ENCODE measurements at regions not wholly inside any gene's neighbourhood (a gene's known extent, or its start where the extent isn't known, plus 50 kb on each side); places are given as distances from the start of the nearest gene placed in this dataset.

DNA sequence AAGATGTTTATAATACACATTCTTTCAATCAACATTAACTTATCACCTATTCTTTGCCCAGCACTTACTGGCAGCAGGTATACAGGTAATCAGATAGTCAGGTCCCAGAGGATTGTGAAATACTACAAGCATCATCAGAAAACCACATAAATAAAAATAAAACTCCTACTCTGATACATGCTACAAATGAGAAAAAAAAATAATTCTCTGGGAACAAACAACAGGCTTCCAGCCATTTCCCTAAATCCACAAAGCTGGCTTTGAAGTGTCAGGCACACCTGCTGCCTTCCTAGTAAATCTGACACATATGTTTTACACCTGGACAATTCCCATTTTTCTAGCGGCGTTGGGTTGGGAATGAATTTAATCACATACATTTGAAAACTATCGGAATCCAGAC is 384.5 kb upstream of the CDH4 start:
- Mint-ChIP-seq H3K36me3 (ENCODE audit: low read depth, unreplicated experiment) (no peaks in the 10 kb centered on the region), H3K4me3 (ENCODE audit: unreplicated experiment) (no peak overlapping the region), H3K4me1 (ENCODE audit: low read depth, unreplicated experiment) (no peaks in the 10 kb centered on the region), H3K27me3 (ENCODE audit: low read depth, unreplicated experiment) (peaks cover 21% of the 10 kb centered on the region), H3K9me3 (ENCODE audit: unreplicated experiment) (no peaks in the 10 kb centered on the region), H3K27ac (ENCODE audit: unreplicated experiment) (no peak overlapping the region)
- no peak overlapping the region for H3K27ac ChIP-seq (ENCODE audit: low read depth, low read length)
- no peaks in the 10 kb centered on the region for H4K20me1 ChIP-seq (ENCODE audit: insufficient read depth, low read length)
- no peak overlapping the region for H3K9ac ChIP-seq (ENCODE audit: low read length)
- H2AFZ ChIP-seq (ENCODE audit: low read depth, low read length) = no peak overlapping the region
- H3K4me2 ChIP-seq (ENCODE audit: low read length) = no peak overlapping the region
- TF ChIP-seq, protein P1, sequence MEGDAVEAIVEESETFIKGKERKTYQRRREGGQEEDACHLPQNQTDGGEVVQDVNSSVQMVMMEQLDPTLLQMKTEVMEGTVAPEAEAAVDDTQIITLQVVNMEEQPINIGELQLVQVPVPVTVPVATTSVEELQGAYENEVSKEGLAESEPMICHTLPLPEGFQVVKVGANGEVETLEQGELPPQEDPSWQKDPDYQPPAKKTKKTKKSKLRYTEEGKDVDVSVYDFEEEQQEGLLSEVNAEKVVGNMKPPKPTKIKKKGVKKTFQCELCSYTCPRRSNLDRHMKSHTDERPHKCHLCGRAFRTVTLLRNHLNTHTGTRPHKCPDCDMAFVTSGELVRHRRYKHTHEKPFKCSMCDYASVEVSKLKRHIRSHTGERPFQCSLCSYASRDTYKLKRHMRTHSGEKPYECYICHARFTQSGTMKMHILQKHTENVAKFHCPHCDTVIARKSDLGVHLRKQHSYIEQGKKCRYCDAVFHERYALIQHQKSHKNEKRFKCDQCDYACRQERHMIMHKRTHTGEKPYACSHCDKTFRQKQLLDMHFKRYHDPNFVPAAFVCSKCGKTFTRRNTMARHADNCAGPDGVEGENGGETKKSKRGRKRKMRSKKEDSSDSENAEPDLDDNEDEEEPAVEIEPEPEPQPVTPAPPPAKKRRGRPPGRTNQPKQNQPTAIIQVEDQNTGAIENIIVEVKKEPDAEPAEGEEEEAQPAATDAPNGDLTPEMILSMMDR (IDR thresholded peaks at IDR 0.05; ENCODE audit: insufficient read depth, low read depth, low read length) = no peak
- no peak for TF ChIP-seq EZH2 (IDR thresholded peaks at IDR 0.05; ENCODE audit: insufficient read depth, low read length)
- FAIRE-seq (no peak), DNase-seq (ENCODE audit: low read depth) (no peak)
- no peak overlapping the region for H3K4me3 ChIP-seq (ENCODE audit: insufficient read depth, low read depth, low read length)
- H3K79me2 ChIP-seq (ENCODE audit: insufficient read depth, low read length) = no peaks in the 10 kb centered on the region
- no peaks in the 10 kb centered on the region for H3K36me3 ChIP-seq (ENCODE audit: insufficient read depth, low read length)
- H3K4me1 ChIP-seq (ENCODE audit: insufficient read depth, low read length) = no peaks in the 10 kb centered on the region
- no peaks in the 10 kb centered on the region for H3K27me3 ChIP-seq (ENCODE audit: insufficient read depth, low read length)
- no peaks in the 10 kb centered on the region for H3K9me3 ChIP-seq (ENCODE audit: insufficient read depth, low read depth, low read length)

- no peaks in the 10 kb centered on the region for H3K4me1 Mint-ChIP-seq (ENCODE audit: low read depth, unreplicated experiment)
- Histone ChIP-seq H3K4me3 (ENCODE audit: insufficient read depth, low read depth, low read length) (no peak overlapping the region), H4K20me1 (ENCODE audit: insufficient read depth, low read length) (no peaks in the 10 kb centered on the region), H3K36me3 (ENCODE audit: insufficient read depth, low read length) (no peaks in the 10 kb centered on the region), H3K27me3 (ENCODE audit: insufficient read depth, low read length) (no peaks in the 10 kb centered on the region), H3K4me1 (ENCODE audit: insufficient read depth, low read length) (no peaks in the 10 kb centered on the region), H3K9ac (ENCODE audit: low read length) (no peak overlapping the region), H3K4me2 (ENCODE audit: low read length) (no peak overlapping the region), H2AFZ (ENCODE audit: low read depth, low read length) (no peak overlapping the region), H3K79me2 (ENCODE audit: insufficient read depth, low read length) (no peaks in the 10 kb centered on the region), H3K9me3 (ENCODE audit: insufficient read depth, low read depth, low read length) (no peaks in the 10 kb centered on the region), H3K27ac (ENCODE audit: low read depth, low read length) (no peak overlapping the region)
- H3K4me3 Mint-ChIP-seq (ENCODE audit: unreplicated experiment) = no peak overlapping the region
- H3K36me3 Mint-ChIP-seq (ENCODE audit: low read depth, unreplicated experiment) = no peaks in the 10 kb centered on the region
- TF ChIP-seq, protein P1 (IDR thresholded peaks at IDR 0.05; ENCODE audit: insufficient read depth, low read depth, low read length) = no peak
- H3K27ac Mint-ChIP-seq (ENCODE audit: unreplicated experiment) = no peak overlapping the region
- peaks cover 25% of the 10 kb centered on the region for H3K27me3 Mint-ChIP-seq (ENCODE audit: low read depth, unreplicated experiment)
- no peaks in the 10 kb centered on the region for H3K9me3 Mint-ChIP-seq (ENCODE audit: unreplicated experiment)
- FAIRE-seq (no peak), DNase-seq (ENCODE audit: low read depth) (no peak)
Measured at GRCh38 chr20:60868316-60868891, 383.7 kb upstream of the CDH4 start.

- Histone ChIP-seq H3K27me3 (ENCODE audit: insufficient read depth, low read length) (no peaks in the 10 kb centered on the region), H3K9ac (ENCODE audit: low read length) (no peak overlapping the region), H2AFZ (ENCODE audit: low read depth, low read length) (no peak overlapping the region), H3K9me3 (ENCODE audit: insufficient read depth, low read depth, low read length) (no peaks in the 10 kb centered on the region), H3K4me2 (ENCODE audit: low read length) (no peak overlapping the region), H3K4me3 (ENCODE audit: insufficient read depth, low read depth, low read length) (no peak overlapping the region), H3K36me3 (ENCODE audit: insufficient read depth, low read length) (no peaks in the 10 kb centered on the region), H3K79me2 (ENCODE audit: insufficient read depth, low read length) (no peaks in the 10 kb centered on the region), H3K27ac (ENCODE audit: low read depth, low read length) (no peak overlapping the region), H4K20me1 (ENCODE audit: insufficient read depth, low read length) (no peaks in the 10 kb centered on the region), H3K4me1 (ENCODE audit: insufficient read depth, low read length) (no peaks in the 10 kb centered on the region)
- no peaks in the 10 kb centered on the region for H3K9me3 Mint-ChIP-seq (ENCODE audit: unreplicated experiment)
- H3K27me3 Mint-ChIP-seq (ENCODE audit: low read depth, unreplicated experiment) = peaks cover 30% of the 10 kb centered on the region
- FAIRE-seq (no peak), DNase-seq (ENCODE audit: low read depth) (no peak)
- TF ChIP-seq, protein P1 (IDR thresholded peaks at IDR 0.05; ENCODE audit: insufficient read depth, low read depth, low read length) = no peak
- TF ChIP-seq EZH2 (IDR thresholded peaks at IDR 0.05; ENCODE audit: insufficient read depth, low read length) = no peak
- no peak overlapping the region for H3K4me3 Mint-ChIP-seq (ENCODE audit: unreplicated experiment)
- H3K27ac Mint-ChIP-seq (ENCODE audit: unreplicated experiment) = no peak overlapping the region
- no peaks in the 10 kb centered on the region for H3K36me3 Mint-ChIP-seq (ENCODE audit: low read depth, unreplicated experiment)
- H3K4me1 Mint-ChIP-seq (ENCODE audit: low read depth, unreplicated experiment) = no peaks in the 10 kb centered on the region
Measured at GRCh38 chr20:60869087-60869486, 383.0 kb upstream of the CDH4 start.

All from astrocyte (in vitro differentiated cells and primary cell).